Esophagus muscularis mucosa (tissue), 4 donors: ENCODE measurements at regions not wholly inside any gene's neighbourhood (a gene's known extent, or its start where the extent isn't known, plus 50 kb on each side); places are given as distances from the start of the nearest gene placed in this dataset.
"Not testable (repeated sequence)": the region's sequence is repeated elsewhere in the genome, so short reads cannot be mapped to it uniquely, and the experiment has no call there.

ENCODE experiments used
- DNase-seq: peaks from one replicate; pipeline ENCODE4 v3.0.0-alpha.2; 2017; ENCODE audit errors: extremely low spot score
- H3K27ac ChIP-seq, 4 donors: fragments of 200-600 bp; sonication (generic); replicated peaks in 1 of 4; 1 replicate in 3 of 4; 2 replicates in 1 of 4; pipeline ENCODE4 v1.5.1; 2016 to 2019; ENCODE audit warnings: mild to moderate bottlenecking in 1 of 4
- H3K27me3 ChIP-seq, 4 donors: fragments of 200-600 bp; sonication (generic); one replicate each; pipeline versions ENCODE4 v1.5.1 to v1.6.0; 2016 to 2019
- H3K36me3 ChIP-seq, 4 donors: fragments of 200-600 bp; sonication (generic); one replicate each; pipeline ENCODE4 v1.5.1; 2016 to 2019
- H3K4me1 ChIP-seq, 4 donors: fragments of 200-600 bp; sonication (generic); one replicate each; pipeline ENCODE4 v1.5.1; 2016 to 2019
- H3K4me3 ChIP-seq, 4 donors: fragments of 200-600 bp; sonication (generic); 1 replicate in 2 of 4; 2 replicates in 2 of 4; pipeline ENCODE4 v1.5.1; 2016 to 2019; ENCODE audit warnings: mild to moderate bottlenecking in 4 of 4, moderate library complexity in 1 of 4
- H3K9me3 ChIP-seq, 4 donors: fragments of 200-600 bp; sonication (generic); 1 replicate in 3 of 4; 2 replicates in 1 of 4; pipeline ENCODE4 v1.5.1; 2016 to 2019
- CTCF ChIP-seq, 3 experiments: fragments of 200-600 bp in 2 of 3; fragments of 450-650 bp in 1 of 3; sonication (generic) in 2 of 3; IDR thresholded peaks; one replicate each; pipeline ENCODE4 v1.5.1; 2017 to 2019; ENCODE audit warnings: antibody characterized with exemption in 3 of 3, mild to moderate bottlenecking in 2 of 3, moderate library complexity in 1 of 3
- EP300 ChIP-seq: sonication (generic); formaldehyde crosslinking; IDR thresholded peaks from one replicate; pipeline ENCODE4 v1.6.1; 2017; ENCODE audit warnings: antibody characterized with exemption
- POLR2A ChIP-seq: fragments of 450-650 bp; IDR thresholded peaks from one replicate; pipeline ENCODE4 v1.6.1; 2017; ENCODE audit warnings: antibody characterized with exemption, moderate library complexity, mild to moderate bottlenecking, low read depth
- POLR2AphosphoS5 ChIP-seq, 2 donors: sonication (generic); formaldehyde crosslinking; IDR thresholded peaks; one replicate each; pipeline ENCODE4 v1.6.1; 2017; ENCODE audit warnings: antibody characterized with exemption in 2 of 2
- WGBS: methylation state at CpG from one replicate; pipeline ENCODE4 v1.1.5; 2018; 5-methylcytosine and 5-hydroxymethylcytosine counted together
- intact Hi-C: fragments of 100-400 bp; cut with DNase I; formaldehyde crosslinking; loops from one replicate; pipeline ENCODE4 v1.15.1; 2023

GRCh38 chr12:131436922-131437705 lies 273.8 kb upstream of the SFSWAP start:
- Histone ChIP-seq H3K27me3 (peaks cover 0 to 47% (median 3%) of the 10 kb centered on the region in 4 donors), H3K4me1 (no peaks in the 10 kb centered on the region), H3K36me3 (no peaks in the 10 kb centered on the region), H3K27ac (no peak overlapping the region), H3K4me3 (no peak overlapping the region), H3K9me3 (no peaks in the 10 kb centered on the region)
- DNase-seq: no peak
- TF ChIP-seq POLR2AphosphoS5 (IDR thresholded peaks at IDR 0.05): no peak
- no peak for TF ChIP-seq CTCF (IDR thresholded peaks at IDR 0.05)
- TF ChIP-seq EP300: no peak
- no peak for TF ChIP-seq POLR2A
- intact Hi-C loops: no loop called here
- 27% methylated on average over 9 of the region's 10 CpGs for WGBS

- no peaks in the 10 kb centered on the region for H3K36me3 ChIP-seq
- no peaks in the 10 kb centered on the region for H3K9me3 ChIP-seq
- H3K4me1 ChIP-seq: no peaks in the 10 kb centered on the region
- no peak overlapping the region for H3K27ac ChIP-seq
- intact Hi-C loops: no loop called here
- no peak overlapping the region for H3K4me3 ChIP-seq
- no peak for DNase-seq
- TF ChIP-seq POLR2AphosphoS5 (IDR thresholded peaks at IDR 0.05): no peak
- no peak for TF ChIP-seq CTCF (IDR thresholded peaks at IDR 0.05)
- no peak for TF ChIP-seq POLR2A
- no peak for TF ChIP-seq EP300
- peaks cover 0 to 40% (median 0%) of the 10 kb centered on the region in 4 donors for H3K27me3 ChIP-seq
- WGBS: 86% methylated on average over 9 of the region's 9 CpGs
These were observed 273.0 kb upstream of the SFSWAP start for GRCh38 chr12:131437706-131438492.

DNA sequence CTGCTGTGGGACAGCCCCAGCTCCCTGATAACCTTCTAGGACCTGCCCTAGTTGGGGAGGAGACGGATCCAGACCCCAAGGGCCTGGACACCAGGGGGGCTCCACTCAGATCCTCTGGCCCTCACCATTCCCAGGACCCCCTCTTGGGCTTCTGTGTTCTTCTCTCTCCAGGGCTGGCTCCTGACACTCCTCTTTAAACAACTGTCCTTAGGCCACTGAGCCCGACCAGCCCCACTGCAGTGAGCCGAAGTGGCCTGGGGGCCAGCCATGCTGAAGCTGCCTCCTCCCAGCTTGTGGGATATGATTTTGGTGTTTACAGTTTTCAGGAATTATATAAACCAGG lies 272.4 kb upstream of the SFSWAP start:
- H3K9me3 ChIP-seq, intact Hi-C loops, H3K27ac ChIP-seq, H3K4me1 ChIP-seq, H3K36me3 ChIP-seq, DNase-seq, H3K4me3 ChIP-seq: not testable (repeated sequence)
- H3K27me3 ChIP-seq: peaks cover 0 to 39% (median 0%) of the 10 kb centered on the region in 4 donors
- 74% methylated on average over 3 of the region's 3 CpGs for WGBS

DNA sequence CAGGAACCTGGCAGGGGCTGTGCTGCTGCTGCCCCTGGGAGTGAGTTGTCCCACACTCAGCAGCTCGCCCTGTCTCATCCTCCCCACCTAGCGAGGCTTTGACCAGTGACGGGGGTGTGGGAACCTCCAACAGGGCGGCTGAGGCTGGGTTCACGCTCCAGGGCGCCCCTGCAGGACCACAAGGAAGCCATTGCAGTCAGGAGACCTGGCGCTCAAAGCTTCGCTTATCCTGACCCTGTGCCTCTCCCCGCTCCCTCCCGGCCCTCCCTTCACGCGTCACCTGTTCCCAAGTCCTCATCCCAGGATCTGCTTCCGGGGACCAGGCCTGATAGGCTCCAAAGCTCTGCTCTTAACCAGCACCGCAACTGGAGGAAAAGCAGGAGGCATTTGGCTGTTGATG lies 272.0 kb upstream of the SFSWAP start:
- TF ChIP-seq CTCF (IDR thresholded peaks at IDR 0.05): no peak
- no peak for TF ChIP-seq POLR2A
- TF ChIP-seq EP300: no peak
- no peak for TF ChIP-seq POLR2AphosphoS5 (IDR thresholded peaks at IDR 0.05)
- Histone ChIP-seq H3K4me3 (no peak overlapping the region), H3K27me3 (peaks cover 0 to 42% (median 0%) of the 10 kb centered on the region in 4 donors), H3K4me1 (no peaks in the 10 kb centered on the region), H3K9me3 (no peaks in the 10 kb centered on the region), H3K27ac (no peak overlapping the region), H3K36me3 (no peaks in the 10 kb centered on the region)
- WGBS: 65% methylated on average over 14 of the region's 14 CpGs
- intact Hi-C loops: no loop called here
- no peak for DNase-seq

- peaks cover 0 to 35% (median 0%) of the 10 kb centered on the region in 4 donors for H3K27me3 ChIP-seq
- H3K9me3 ChIP-seq, DNase-seq, H3K4me3 ChIP-seq, intact Hi-C loops, H3K4me1 ChIP-seq, H3K27ac ChIP-seq, H3K36me3 ChIP-seq: not testable (repeated sequence)
- WGBS: no CpG with 5 or more reads among the region's 8 CpGs
These were observed 271.1 kb upstream of the SFSWAP start for GRCh38 chr12:131439752-131440151.

DNA sequence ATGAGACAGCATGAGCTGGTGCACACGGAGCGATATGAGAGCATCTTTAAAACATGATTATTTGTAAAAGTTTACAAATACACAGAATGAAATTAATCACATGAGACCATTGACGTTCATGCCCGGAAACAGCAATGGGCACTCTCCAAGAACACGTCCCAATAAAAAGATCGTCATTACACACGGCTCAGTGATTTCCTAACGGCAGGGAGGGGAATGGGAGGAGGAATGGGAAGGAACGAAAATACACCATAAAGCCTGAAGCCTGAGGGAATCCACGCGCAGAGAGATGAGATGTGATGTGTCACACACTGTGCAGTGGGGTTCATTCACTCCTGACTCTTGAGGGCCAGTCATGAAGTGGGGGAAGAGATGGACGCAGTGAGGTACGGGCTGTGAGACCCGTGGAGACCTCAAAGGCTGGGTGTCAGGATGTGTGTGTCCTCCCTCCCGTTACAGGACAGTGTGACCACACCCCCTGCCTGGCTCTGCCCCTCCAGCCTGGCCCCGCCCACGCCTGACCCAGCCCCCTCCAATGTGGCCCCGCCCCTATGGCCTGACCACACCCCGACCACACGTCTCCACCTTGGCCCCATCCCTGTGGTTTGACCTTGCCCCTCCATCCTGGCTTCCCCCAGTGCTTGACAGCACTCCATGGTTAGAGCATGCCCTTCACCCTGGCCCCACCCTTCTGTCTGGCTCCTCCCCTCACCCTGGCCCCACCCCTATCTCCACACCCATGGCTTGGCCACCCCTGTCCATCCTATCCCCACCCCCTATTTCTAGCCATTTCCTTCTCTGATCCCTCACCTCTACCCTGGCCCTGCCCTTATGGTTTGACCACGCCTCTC lies 270.5 kb upstream of the SFSWAP start:
- H3K9me3 ChIP-seq, H3K4me1 ChIP-seq, DNase-seq, H3K27ac ChIP-seq, H3K4me3 ChIP-seq, intact Hi-C loops, H3K36me3 ChIP-seq: not testable (repeated sequence)
- 67% methylated on average over 1 of the region's 21 CpGs for WGBS
- peaks cover 0 to 30% (median 0%) of the 10 kb centered on the region in 4 donors for H3K27me3 ChIP-seq
